RWPE2 (cell line): ENCODE measurements at regions not wholly inside any gene's neighbourhood (a gene's known extent, or its start where the extent isn't known, plus 50 kb on each side); places are given as distances from the start of the nearest gene placed in this dataset.

Source experiments
- ATAC-seq: fragments of 200-7000 bp; cut with Tn5 transposase; 3 replicates; pipeline ENCODE4 v1.9.1; 2021; ENCODE audit warnings: low read depth
- DNase-seq: peaks from one replicate; pipeline ENCODE4 v3.0.0-alpha.2; 2020; ENCODE audit warnings: low spot score
- H3K27ac ChIP-seq: fragments of 450-650 bp; 2 replicates; pipeline ENCODE4 v1.5.1; 2017; ENCODE audit warnings: mild to moderate bottlenecking; ENCODE audit not compliant: poor library complexity, severe bottlenecking
- H3K27me3 ChIP-seq: fragments of 250-450 bp; sonication (Bioruptor Pico); 2 replicates; pipeline ENCODE4 v1.5.1; 2021; ENCODE audit warnings: mild to moderate bottlenecking, moderate library complexity; ENCODE audit not compliant: insufficient read depth, poor library complexity, severe bottlenecking
- H3K36me3 ChIP-seq: fragments of 250-450 bp; sonication (Bioruptor Pico); 2 replicates; pipeline ENCODE4 v1.5.1; 2020; ENCODE audit warnings: low read depth, mild to moderate bottlenecking, moderate library complexity
- H3K4me1 ChIP-seq: fragments of 250-450 bp; sonication (Bioruptor Pico); 2 replicates; pipeline ENCODE4 v1.5.1; 2021; ENCODE audit warnings: mild to moderate bottlenecking, moderate library complexity; ENCODE audit not compliant: insufficient read depth, poor library complexity, severe bottlenecking
- H3K4me3 ChIP-seq: fragments of 250-450 bp; sonication (Bioruptor Pico); 2 replicates; pipeline ENCODE4 v1.5.1; 2021; ENCODE audit warnings: mild to moderate bottlenecking, moderate library complexity; ENCODE audit not compliant: severe bottlenecking
- H3K9me3 ChIP-seq: fragments of 250-450 bp; sonication (Bioruptor Pico); 2 replicates; pipeline ENCODE4 v1.5.1; 2021; ENCODE audit warnings: mild to moderate bottlenecking, moderate library complexity; ENCODE audit not compliant: severe bottlenecking
- TF ChIP-seq, protein P1 (sequence below): fragments of 450-650 bp; IDR thresholded peaks from one replicate; pipeline ENCODE4 v1.5.1; 2017; ENCODE audit warnings: mild to moderate bottlenecking, moderate library complexity; ENCODE audit not compliant: poor library complexity, severe bottlenecking

DNA sequence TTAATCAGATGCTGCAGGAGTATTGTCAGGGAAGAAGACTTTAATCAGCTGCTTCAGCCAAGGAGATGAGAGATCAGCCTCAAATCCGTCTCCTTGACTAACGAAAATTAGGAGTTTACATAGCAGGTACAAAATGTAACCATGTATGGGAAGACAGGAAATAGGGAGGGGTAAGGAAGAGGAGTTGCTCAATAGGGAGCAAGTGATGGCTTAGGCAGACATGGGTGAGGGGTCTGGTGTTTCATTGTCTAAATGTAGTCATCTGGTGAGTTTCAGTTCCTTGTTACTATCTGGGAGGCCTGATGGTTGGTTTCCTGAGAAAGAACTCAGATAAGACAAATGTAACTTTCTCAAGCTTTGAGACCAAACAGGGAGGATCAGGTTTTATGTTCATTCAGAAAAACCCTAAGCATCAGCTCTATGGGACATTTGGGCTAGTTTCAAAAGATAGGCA is 217.3 kb upstream of the SULF2 start:
- Histone ChIP-seq H3K4me1 (no peaks in the 10 kb centered on the region), H3K27ac (no peak overlapping the region), H3K4me3 (no peak overlapping the region), H3K9me3 (no peaks in the 10 kb centered on the region), H3K27me3 (no peaks in the 10 kb centered on the region), H3K36me3 (no peaks in the 10 kb centered on the region)
- DNase-seq (no peak), ATAC-seq (no peak)
- TF ChIP-seq, protein P1, sequence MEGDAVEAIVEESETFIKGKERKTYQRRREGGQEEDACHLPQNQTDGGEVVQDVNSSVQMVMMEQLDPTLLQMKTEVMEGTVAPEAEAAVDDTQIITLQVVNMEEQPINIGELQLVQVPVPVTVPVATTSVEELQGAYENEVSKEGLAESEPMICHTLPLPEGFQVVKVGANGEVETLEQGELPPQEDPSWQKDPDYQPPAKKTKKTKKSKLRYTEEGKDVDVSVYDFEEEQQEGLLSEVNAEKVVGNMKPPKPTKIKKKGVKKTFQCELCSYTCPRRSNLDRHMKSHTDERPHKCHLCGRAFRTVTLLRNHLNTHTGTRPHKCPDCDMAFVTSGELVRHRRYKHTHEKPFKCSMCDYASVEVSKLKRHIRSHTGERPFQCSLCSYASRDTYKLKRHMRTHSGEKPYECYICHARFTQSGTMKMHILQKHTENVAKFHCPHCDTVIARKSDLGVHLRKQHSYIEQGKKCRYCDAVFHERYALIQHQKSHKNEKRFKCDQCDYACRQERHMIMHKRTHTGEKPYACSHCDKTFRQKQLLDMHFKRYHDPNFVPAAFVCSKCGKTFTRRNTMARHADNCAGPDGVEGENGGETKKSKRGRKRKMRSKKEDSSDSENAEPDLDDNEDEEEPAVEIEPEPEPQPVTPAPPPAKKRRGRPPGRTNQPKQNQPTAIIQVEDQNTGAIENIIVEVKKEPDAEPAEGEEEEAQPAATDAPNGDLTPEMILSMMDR: no peak

DNA sequence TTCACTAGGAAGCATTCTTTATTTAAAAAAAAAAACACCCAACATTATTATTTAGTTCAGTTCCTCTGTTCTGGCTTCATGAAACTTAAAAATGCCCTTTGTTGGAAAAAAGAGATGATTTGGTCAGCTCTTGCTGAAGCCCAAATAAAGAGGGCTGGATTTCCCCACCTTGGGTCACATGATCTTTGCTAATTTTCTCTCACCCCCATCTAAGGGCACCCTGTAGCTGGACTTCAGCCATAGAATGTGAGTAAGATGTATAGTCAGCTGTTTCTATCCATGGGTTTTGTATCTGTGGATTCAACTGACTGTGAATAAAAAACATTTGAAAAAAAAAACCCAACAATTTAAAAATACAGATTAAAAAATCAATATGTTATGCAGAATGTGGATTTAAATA is 213.9 kb upstream of the SULF2 start:
- no peaks in the 10 kb centered on the region for H3K27me3 ChIP-seq
- TF ChIP-seq, protein P1: no peak
- H3K36me3 ChIP-seq: no peaks in the 10 kb centered on the region
- ATAC-seq (no peak; the same call in 2 of the 3 replicates), DNase-seq (no peak)
- no peaks in the 10 kb centered on the region for H3K4me1 ChIP-seq
- no peak overlapping the region for H3K4me3 ChIP-seq
- no peak overlapping the region for H3K27ac ChIP-seq
- H3K9me3 ChIP-seq: no peaks in the 10 kb centered on the region

DNA sequence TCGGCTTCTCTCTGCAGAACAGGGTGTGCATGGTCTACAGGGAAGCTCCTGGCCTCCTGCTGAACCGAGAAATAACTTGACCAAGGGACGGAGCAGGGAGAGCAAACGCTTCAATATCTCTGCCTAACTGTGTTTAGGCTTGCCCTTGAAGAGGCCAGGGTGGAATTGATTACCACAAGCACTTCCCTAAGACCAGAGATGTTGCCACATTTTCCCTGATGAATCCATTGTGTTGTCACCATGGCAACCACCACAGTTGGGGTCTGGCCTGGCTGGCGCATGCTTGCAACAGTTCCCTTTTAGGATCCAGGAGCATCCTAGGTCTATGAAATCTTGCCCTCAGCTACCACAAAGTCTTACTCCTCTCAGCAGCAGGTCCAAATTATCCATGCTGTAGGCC is 213.5 kb upstream of the SULF2 start:
- TF ChIP-seq, protein P1: no peak
- Histone ChIP-seq H3K9me3 (no peaks in the 10 kb centered on the region), H3K4me3 (no peak overlapping the region), H3K36me3 (no peaks in the 10 kb centered on the region), H3K4me1 (no peaks in the 10 kb centered on the region), H3K27me3 (no peaks in the 10 kb centered on the region), H3K27ac (no peak overlapping the region)
- DNase-seq (peak; percentile 55), ATAC-seq (no peak)

DNA sequence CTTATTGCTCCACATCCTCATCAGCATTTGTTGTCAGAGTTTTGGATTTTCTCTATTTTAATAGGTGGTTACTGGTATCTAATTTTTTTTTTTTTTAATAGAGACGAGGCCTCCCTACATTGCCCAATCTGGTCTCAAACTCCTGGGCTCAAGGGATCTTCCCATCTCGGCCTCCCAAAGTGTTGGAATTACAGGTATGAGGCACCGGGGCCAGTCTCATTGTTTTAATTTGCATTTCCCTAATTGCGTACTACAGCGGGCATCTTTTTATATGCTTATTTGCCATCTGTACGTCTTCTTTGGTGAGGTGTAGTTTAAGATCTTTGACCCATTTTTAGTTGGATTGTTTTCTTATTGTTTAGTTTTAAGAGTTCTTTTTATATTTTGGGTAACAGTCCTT is 210.4 kb upstream of the SULF2 start:
- H3K4me1 ChIP-seq: no peaks in the 10 kb centered on the region
- H3K27ac ChIP-seq: no peak overlapping the region
- H3K9me3 ChIP-seq: peaks cover 7% of the 10 kb centered on the region
- ATAC-seq (no peak), DNase-seq (peak; percentile 17)
- no peaks in the 10 kb centered on the region for H3K36me3 ChIP-seq
- TF ChIP-seq, protein P1: no peak
- H3K4me3 ChIP-seq: no peak overlapping the region
- H3K27me3 ChIP-seq: no peaks in the 10 kb centered on the region

DNA sequence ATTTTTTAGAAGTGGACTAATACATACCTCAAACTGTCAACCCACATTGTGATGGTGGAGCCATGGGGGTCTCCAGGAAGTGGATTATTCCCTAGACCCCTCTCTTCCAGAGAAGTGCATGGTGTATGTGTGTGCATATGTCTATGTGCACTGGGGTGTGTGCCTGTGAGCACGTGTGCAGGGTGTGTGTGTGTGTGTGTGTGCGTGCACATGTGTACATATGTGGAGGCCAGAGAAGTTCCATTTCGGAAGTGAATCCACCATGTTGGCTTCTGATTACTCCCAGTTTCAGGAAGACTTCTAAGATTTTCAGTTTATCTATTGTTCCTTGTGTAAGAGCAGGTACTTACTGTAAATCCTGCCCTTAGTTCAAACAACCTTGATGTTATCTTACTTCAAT is 208.5 kb upstream of the SULF2 start:
- Histone ChIP-seq H3K36me3 (no peaks in the 10 kb centered on the region), H3K9me3 (peaks cover 7% of the 10 kb centered on the region), H3K4me1 (no peaks in the 10 kb centered on the region), H3K27ac (no peak overlapping the region), H3K4me3 (no peak overlapping the region), H3K27me3 (no peaks in the 10 kb centered on the region)
- DNase-seq: peak; percentile 13
- TF ChIP-seq, protein P1: no peak
- ATAC-seq: no peak
